Inflammatory macrophage (primary cell): ENCODE measurements at regions not wholly inside any gene's neighbourhood (a gene's known extent, or its start where the extent isn't known, plus 50 kb on each side); places are given as distances from the start of the nearest gene placed in this dataset.
"Not testable (repeated sequence)": the region's sequence is repeated elsewhere in the genome, so short reads cannot be mapped to it uniquely, and the experiment has no call there.

ENCODE experiments used
- DNase-seq, 2 donors: peaks; one replicate each; pipeline ENCODE4 v3.0.0-alpha.2; 2020 to 2022

DNA sequence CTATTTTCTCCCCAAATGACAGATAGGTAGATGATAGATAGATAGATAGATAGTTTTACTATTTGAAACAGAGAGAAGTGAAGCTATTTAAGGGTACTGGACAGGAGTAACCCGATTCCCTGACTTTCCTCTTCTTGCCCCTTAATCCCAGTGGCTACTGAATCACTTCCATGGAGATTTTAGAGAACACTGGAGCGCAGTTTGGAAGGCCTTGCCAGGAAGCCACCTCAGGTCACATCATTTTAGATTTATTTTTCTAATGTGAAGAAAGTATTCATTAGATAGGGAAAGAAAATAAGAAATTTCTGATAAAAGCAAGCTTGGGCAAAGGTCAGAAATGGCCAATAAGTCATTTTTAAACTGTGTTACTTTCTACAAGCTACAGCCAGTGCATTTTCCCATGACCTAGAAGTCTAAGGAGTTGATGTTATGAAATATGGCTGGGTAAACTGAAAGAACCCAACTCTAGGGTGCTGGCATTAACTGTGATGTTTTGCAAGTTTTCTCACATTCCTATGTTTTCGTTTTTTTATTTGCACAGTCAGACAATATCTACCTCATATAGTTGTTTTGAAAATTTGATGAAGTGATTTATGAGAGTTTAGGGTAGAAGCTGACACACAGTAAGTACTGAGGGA is 544.7 kb upstream of the PTGER4 start:
- DNase-seq, result no peak

DNA sequence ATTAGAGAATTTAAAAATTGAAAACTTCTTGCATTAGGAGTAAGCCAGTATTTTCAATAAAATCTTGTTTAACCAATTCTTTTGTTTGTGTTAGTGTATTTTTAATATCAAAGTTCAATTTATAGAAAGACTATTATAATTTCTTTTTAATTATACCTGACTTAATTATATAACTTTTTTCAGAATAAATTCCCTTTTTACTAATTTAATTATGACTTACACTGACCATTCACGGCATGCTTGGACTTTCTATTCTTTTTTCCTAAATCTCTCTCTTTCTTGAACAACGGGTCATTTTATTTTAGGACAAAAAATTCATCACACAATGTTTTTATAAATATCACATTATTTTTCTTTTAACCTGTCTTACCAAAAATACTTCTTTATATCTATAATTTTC is 555.3 kb upstream of the PTGER4 start:
- no peak for DNase-seq

DNA sequence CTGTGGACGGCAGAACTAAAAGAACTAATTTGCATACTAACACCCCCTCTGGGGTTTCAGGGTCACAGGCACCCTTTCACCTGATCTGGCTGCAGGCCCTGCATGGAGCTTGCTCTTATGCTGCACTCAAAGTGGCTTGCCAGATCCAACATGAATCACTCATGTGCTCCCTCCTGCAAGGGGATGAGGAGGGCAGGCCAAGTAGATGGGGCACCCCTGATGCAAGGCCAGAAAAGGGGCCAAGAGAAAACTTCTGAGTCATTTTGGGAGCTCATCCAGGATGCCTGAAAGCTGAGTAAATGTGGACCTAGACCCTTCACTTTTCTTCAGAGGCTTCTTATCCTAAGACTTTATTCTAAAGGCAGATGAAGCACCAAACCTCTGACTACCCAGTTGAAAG is 558.5 kb upstream of the PTGER4 start:
- no peak for DNase-seq

DNA sequence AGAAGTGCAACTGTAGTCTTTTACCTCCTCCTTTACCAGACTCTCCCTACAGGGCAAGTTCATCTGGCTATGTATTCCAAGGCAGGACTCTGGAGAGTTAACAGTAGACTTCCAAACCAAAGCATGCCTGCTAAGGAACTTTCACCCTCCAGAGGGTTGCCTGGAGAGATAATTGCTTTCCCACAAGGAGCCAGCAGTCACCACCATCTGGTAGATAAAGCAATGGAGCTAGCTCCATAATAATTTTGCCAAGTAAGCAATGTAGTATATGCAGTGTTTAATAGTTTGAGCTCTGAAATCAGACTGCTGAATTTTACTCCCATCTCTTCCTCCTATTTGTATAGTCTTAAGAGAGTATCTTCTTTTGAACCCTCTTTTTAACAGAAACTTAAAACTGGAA is 566.8 kb upstream of the PTGER4 start:
- DNase-seq, result no peak

DNA sequence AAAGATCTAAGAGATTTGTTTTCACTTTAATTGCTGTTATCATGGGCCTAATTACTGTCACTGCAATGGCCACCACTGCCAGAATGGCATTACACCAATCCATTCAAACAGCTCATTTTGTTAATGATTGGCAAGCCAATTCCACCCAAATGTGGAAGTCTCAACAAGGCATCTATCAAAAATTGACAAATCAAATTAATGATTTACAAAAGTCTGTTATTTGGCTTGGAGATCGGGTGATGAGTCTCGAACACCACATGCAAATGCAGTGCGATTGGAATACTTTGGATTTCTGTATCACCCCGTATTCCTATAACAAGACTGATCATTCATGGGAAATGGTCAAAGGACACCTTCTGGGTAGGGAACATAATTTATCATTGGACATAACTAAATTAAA is 568.7 kb upstream of the PTGER4 start:
- not testable (repeated sequence) for DNase-seq

DNA sequence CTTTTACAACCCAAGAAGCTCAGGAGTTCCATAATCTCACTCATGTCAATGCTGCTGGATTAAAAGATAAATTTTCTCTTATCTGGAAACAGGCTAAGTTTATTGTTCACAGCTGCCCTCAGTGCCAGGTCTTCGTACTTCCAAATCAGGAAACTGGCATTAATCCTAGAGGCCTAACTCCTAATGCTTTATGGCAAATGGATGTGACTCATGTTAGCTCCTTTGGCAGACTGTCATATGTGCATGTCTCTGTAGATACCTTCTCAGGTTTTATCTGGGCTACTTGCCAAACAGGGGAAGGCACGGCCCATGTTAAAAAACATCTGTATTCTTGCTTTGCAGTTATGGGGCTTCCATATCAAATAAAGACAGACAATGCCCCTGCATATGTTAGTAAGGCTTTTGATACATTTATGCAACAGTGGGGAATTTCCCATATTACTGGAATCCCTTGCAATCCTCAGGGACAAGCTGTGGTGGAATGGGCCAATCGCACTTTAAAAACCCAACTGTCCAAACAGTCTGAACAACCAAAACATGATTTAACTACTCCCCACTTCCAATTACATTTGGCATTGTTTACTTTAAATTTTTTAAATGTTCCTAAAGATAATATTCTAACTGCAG is 570.8 kb upstream of the PTGER4 start:
- DNase-seq, result not testable (repeated sequence)

DNA sequence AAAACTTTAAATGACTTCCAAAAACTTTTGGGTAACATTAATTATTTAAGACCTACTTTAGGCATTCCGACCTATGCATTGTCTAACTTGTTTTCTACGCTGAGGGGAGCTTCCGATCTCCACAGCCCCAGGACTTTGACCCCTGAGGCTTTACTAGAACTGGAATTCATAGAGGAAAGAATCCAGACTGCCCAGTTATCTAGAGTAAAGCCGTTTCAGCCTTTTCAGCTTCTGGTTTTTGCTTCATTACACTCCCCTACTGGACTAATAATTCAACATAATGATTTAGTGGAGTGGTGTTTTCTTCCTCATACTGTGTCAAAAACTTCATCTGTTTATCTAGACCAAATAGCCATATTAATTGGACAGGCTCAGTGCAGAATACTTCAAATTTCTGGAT is 571.9 kb upstream of the PTGER4 start:
- not testable (repeated sequence) for DNase-seq

DNA sequence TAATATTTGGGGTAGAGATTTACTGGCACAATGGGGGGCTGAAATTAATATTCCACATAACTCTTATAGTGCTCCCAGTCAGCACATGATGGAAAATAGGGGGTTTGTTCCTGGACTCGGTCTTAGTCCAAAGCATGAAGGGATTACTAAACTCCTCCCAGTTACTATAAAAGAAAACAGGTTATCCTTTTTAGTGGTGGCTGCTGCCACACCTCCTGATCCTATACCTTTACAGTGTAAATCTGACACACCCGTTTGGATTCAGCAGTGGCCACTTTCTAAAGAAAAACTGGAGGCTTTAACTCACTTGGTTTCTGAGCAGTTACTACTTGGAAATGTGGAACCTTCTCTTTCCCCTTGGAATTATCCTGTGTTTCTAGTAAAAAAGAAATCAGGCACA is 572.9 kb upstream of the PTGER4 start:
- no peak for DNase-seq

DNA sequence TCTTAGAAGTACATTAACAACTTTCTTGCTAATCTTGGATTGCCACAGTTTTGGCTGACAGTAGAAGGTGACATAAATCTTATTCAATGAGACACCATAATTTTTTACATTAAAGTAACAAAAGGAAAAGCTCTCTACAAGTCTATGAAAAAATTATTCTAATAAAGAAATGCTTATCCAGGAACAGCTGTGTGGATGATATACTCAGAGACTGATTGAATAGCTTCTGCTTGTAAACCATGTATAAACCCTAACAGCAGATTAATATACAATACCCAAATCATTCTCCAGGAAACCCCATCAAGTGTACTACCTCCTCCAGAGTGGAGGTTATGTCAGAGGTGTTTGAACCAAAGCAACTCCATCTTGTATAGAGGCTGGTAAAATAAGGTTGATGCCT is 581.4 kb upstream of the PTGER4 start:
- DNase-seq, result no peak

DNA sequence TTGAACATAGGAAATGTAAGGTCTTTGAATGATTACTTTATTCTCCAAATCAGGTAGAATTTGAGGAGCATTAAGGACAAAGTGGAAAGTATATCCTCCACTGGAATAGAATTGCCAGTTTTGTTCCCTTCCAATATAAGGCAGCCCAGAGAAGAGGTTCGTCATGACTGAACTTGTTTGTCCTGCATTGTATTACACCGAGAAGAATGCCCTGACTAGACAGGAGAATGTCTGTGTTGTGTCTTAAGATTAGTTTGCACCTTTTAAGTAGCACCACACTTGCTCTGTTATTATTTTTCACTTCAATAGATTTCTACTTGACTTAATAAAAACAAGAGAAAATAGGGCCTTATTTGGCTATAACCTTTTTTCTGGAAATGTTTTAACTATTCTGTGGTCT is 586.2 kb upstream of the PTGER4 start:
- DNase-seq, result no peak

DNA sequence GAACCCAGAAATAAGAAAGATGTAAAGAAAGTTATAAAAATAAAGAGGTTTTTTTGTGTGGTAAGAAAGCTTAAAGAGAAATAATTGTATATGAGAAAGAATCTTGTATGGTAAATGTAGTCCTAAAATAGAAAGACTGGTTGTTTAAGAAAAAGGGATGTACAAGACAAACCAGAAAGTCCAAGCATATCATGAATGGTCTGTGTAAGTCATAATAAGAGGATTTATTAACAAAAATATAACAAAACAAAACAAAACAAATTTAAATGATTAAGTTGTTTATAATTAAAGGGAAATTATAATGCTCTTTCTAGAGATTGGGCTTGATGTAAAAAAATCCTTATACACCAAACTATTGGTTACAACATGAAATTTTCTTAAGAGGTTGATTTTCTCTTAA is 590.4 kb upstream of the PTGER4 start:
- no peak for DNase-seq

DNA sequence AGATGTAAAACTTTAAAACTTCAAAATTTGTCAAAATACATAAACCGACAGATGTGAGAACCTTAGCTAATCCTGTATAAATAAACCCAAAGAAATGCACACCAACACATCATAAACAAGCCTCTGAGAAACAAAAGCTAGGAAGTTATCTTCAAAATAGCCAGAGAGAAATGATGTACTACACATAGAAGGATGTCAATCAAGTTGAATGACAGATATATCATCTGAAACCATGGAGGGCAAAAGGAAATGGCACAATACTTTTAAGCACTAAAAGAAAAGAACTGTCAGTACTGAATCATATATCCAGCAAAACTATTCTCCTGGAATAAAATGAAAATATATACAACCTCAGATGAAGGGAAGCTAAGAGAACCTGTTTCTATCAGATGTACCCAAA is 595.1 kb upstream of the PTGER4 start:
- no peak for DNase-seq

DNA sequence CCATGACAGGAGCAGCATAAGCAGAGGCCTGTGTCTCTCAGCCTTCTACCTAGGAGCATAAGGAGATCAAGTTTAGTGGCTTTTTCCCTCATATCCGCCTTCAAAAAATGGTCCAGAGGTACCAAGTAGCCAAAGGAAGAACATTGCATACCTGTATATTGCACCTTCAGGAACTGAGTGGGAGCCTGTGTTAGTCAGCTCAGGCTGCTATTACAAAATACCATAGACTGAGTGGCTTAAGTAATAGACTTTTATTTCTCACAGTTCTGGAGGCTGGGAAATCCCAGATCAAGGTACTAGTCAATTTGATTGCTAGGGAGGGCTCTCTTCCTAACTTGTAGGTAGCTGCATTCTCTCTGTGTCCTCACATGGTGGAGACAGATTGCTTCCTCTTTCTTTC is 597.4 kb upstream of the PTGER4 start:
- DNase-seq, result no peak

DNA sequence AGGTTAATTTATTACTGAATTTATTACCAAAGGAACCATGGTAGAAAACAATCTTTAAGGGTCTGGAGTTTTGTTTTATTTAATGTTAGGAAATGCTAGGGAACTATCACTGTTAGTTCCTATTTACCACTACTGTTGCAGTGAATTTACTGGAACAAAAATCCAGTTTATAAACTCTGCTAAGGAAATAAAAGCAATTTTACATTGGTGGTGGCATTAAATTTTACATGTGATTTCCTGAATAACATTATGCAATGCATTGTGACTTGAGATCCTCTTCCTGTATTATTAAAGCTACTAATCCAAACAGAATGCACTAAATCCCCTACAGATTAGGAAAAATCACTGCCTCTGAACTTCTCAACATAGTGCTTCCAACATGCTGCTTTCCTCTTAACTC is 599.5 kb upstream of the PTGER4 start:
- no peak for DNase-seq

DNA sequence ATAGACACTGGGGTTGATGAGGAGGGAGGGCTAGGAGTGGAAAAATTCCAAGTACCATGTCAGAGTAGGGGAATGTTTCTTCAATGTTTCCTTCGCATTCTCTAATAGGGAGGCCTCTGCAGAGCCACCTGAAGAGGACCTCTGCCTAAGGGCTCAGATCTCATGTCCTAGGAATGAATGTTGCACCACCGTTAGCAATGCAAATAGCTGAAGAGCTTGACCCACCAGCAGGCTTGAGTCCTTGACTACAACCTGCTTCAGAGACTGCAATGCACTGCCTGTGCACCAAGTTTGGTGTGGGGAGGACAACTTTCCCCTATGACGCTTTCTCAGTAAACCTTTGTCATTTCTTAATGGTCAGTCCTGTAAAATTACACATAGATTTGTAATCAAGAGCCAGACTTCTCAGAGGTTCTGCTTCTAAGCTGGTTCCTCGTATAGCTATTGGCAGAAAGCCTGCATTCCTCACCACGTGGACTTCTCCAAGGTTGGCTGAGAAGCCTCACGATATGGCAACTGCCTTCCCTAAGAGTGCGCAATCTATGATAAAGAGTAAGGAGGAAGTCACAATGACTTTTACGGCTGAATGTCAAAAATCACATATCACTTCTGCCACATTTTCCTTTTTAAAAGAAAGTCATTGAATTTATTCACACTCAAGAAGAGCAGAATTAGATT is 600.7 kb upstream of the PTGER4 start:
- DNase-seq, result peak; percentile 40 to 56

DNA sequence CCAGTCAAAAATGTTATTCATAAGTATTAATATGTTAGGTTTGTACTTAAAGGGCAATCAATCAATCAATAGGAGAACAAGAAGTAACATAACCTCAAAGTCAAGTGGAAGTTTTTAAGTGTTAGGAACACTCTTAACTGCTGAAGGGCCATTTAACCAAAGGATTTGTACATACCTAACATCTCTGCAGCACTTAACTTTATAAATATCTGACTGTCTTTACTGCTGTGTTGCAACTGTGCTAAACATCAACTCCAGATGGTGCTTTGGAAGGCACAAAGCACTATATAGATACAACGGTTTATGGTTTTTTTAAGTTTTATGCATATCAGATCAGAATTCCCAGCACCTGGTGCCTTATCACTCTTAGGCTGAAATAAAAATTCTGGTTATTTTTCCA is 604.9 kb upstream of the PTGER4 start:
- no peak for DNase-seq

DNA sequence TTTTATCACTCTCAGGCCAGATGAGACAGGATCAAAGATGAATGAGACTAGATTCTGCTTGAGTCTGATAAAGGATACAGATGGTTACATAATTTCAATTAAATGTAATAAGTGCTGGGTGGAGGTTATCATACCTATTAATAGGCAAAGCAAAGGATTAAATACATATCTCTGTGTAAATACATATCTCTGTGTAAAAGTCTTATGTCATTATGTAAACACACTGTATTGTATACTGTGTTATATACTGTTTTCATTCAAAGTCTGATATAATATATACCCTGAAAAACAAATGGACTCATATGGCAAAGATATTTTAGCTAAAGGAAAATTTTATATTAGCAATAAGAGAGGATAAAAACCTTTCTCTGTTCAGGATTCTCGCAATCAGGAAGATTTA is 605.8 kb upstream of the PTGER4 start:
- DNase-seq, result no peak

DNA sequence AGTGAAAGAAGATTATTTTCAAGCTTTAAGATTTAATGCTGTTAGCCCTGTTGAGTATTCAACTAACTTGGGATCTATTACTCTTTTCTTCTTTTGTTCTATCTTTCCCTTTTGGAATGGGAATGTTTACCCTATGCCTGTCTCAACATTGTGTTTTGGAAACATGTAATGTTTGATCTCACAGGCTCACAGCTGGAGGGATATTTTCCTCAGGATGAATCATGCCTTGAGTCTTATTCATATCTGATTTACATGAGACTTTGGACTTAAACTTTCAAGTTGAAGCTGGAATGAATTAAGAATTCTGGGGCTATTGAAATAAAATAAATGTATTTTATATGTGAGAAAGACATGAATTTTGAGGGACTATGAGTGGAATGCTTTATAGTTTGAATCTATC is 607.8 kb upstream of the PTGER4 start:
- DNase-seq, result no peak

DNA sequence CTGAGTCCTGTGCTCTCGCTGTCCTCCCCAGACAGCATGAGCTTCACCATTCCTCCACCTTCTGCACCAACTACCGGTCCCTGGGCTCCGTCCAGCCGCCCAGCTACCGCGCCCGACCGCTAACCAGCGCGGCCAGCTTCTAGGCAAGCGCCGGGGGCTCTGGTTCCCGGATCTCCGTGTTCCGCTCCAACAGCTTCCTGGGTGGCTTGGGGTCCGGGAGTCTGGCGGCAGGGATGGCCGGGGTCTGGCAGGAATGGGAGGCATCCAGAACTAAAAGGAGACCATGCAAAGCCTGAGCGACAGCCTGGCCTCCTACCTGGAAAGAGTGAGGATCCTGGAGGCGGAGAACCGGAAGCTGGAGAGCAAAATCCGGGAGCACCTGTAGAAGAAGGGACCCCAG is 613.1 kb upstream of the PTGER4 start:
- DNase-seq, result no peak

DNA sequence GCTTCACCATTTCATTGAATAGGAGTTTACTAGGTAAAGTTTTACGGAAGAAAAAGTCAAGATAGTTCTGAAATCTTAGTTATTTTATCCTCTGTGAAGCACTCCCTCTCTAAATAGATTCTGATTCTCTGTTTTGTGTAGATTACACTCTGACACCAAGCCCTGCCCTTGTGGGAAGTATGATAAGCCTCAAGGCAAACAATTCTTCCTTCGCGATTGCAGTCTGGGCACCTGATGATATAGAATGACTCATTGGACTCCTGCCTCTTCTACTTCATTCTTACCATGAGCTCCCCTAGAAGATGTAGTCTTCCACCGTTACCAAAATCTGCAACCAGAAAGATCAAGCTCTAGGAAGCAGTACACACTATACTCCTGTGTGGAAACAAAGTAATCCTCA is 626.9 kb upstream of the PTGER4 start:
- no peak for DNase-seq

DNA sequence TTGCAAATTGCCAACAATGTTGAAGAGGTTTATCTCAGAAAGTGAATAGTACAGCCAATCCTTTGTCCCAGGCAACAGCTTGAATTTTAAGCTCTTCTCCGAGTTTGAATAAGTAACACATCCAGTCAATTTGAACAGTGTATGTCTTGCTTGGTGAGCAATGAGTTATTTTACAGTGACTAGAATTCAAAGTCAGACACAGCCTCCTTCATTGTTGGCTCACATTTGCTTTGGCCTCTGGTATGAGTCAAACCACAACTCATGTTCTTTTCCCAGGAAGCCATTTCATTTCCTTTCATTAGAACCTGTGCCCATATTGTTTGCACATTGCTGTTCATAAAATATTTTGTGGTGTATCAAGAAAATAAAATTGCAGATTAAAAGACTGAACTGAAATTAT is 622.0 kb upstream of the DAB2 start:
- DNase-seq, result no peak

DNA sequence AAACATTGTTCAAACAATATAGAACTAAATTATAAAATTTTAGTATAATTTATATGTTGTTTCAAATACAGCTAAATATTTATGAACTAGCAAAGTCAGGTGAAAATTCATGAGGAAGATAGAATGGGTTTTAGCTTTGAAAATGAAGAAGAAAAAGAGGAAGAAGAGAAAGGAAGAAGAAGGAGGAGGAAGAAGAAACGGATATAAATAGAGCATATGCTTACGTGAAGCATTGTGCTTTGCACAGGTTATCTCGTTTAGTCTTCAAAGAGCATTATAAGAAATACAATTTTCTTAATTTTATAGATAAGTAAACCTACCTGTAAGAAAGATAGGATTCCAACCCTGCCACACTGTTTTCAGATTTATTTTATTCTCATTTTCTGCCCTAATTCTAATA is 620.6 kb upstream of the DAB2 start:
- no peak for DNase-seq

DNA sequence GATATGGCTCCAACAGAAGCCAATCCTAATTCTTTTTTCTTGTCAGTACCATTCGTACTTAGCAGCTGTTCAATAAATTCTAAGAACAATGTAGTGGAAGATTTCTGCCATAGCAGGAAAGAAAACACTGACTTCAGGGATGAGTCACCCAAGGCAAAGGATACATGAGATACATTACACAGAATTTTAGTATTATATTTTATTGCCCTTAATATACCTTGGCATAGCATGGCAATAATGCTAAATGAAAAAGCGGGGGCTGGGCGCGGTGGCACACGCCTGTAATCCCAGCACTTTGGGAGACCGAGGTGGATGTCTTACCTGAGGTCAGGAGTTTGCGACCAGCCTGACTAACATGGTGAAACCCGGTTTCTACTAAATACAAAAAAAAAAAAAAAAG is 619.1 kb upstream of the DAB2 start:
- no peak for DNase-seq

DNA sequence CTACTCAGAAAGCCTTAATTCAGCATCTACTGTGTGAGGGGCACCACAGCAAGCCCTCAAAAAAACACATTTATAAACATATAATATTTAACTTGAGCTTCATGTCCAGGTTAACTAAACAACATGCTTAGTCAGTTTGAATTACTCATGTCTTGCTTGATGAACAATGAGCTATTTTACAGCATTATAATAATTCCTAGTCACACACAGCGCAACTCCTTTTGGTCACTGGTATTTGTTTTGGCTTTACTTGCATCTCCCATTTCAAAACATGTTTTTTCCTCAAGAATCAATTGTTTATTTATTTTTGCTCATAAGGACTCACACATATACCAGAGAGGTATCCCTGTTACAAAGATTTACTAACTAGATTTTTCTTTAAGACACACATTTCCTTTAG is 616.7 kb upstream of the DAB2 start:
- no peak for DNase-seq

DNA sequence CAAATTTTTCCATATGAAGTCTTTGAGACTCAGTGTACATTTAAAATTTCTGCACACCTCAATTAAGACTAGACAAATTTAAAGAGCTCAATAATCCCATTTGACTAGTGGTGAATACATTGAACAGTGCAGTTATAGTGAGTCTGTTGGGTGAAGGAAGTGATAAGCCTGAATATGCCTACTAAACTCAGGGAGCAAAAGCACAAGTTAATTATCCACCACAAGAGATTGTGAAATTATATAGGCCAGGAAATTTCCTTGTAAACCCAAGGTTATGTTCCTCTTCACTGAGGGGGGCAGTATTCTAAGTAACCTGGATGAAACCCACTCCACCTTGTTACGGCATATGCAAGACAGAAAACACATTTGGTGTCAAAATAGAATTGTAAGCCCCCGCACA is 612.9 kb upstream of the DAB2 start:
- DNase-seq, result no peak
